T-cell (primary cell): ENCODE measurements at regions not wholly inside any gene's neighbourhood (a gene's known extent, or its start where the extent isn't known, plus 50 kb on each side); places are given as distances from the start of the nearest gene placed in this dataset.

ENCODE experiments used
- ATAC-seq, 4 experiments: fragments of 200-7000 bp in 3 of 4; fragments of 150-1000 bp in 1 of 4; cut with Tn5 transposase; replicated peaks in 1 of 4; 1 replicate in 3 of 4; 2 replicates in 1 of 4; pipeline ENCODE4 v1.10.0; 2021; ENCODE audit warnings: moderate library complexity in 3 of 4, mild to moderate bottlenecking in 2 of 4, moderate number of reproducible peaks in 1 of 4
- CTCF ChIA-PET, 2 donors: fragments of 300-600 bp; sonication (Branson Sonifier 250); formaldehyde crosslinking; loops; one replicate each; lab custom pipeline; 2022; ENCODE audit warnings: antibody characterized with exemption in 2 of 2; lab: Charles Lee
- POLR2A ChIA-PET, 2 donors: fragments of 300-600 bp; sonication (Branson Sonifier 250); formaldehyde crosslinking; loops; one replicate each; lab custom pipeline; 2022; ENCODE audit warnings: antibody characterized with exemption in 2 of 2; lab: Charles Lee
- DNase-seq, 35 experiments: peaks; one replicate each; pipeline versions ENCODE4 v3.0.0 to v3.0.0-alpha.2; 2013 to 2023
- H3K27ac ChIP-seq: one replicate; pipeline ENCODE4 v1.5.1; 2013; ENCODE audit warnings: low read length
- H3K27me3 ChIP-seq, 2 experiments: replicated peaks in 1 of 2; 1 replicate in 1 of 2; 2 replicates in 1 of 2; pipeline versions ENCODE4 v1.6.1 to v1.7.0; 2013; ENCODE audit warnings: low read length in 1 of 2, mixed read lengths in 1 of 2; ENCODE audit not compliant: control insufficient read depth in 2 of 2, insufficient read depth in 2 of 2; ENCODE audit errors: extremely low read depth in 1 of 2
- H3K36me3 ChIP-seq, 2 donors: 1 replicate in 1 of 2; 2 replicates in 1 of 2; pipeline versions ENCODE4 v1.6.1 to v1.7.0; 2013; ENCODE audit warnings: low read length in 1 of 2; ENCODE audit not compliant: control insufficient read depth in 2 of 2, insufficient read depth in 1 of 2; ENCODE audit errors: extremely low read depth in 1 of 2
- H3K4me1 ChIP-seq, 2 experiments: 1 replicate in 1 of 2; 2 replicates in 1 of 2; pipeline versions ENCODE4 v1.6.1 to v1.7.0; 2013; ENCODE audit warnings: low read length in 2 of 2, mixed read lengths in 1 of 2; ENCODE audit not compliant: insufficient read depth in 2 of 2, control insufficient read depth in 1 of 2; ENCODE audit errors: extremely low read depth in 1 of 2
- H3K4me3 ChIP-seq, 2 donors: 1 replicate in 1 of 2; 2 replicates in 1 of 2; pipeline versions ENCODE4 v1.5.1 to v1.7.0; 2013; ENCODE audit warnings: mild to moderate bottlenecking in 2 of 2, low read length in 1 of 2, moderate library complexity in 1 of 2; ENCODE audit not compliant: control insufficient read depth in 1 of 2; ENCODE audit errors: extremely low read depth in 1 of 2
- H3K9me3 ChIP-seq: 2 replicates; pipeline ENCODE4 v1.7.0; 2013
- H3K27ac Mint-ChIP-seq, 2 donors: one replicate each; pipeline ENCODE4 v1.8.0; 2020 to 2021; ENCODE audit warnings: mild to moderate bottlenecking in 2 of 2, mixed read lengths in 2 of 2
- H3K27me3 Mint-ChIP-seq, 2 donors: one replicate each; pipeline ENCODE4 v1.8.0; 2021 to 2022; ENCODE audit warnings: mixed read lengths in 2 of 2
- H3K36me3 Mint-ChIP-seq: one replicate; pipeline ENCODE4 v1.8.0; 2021; ENCODE audit warnings: mixed read lengths
- H3K4me1 Mint-ChIP-seq, 3 donors: one replicate each; pipeline ENCODE4 v1.8.0; 2020 to 2022; ENCODE audit warnings: mixed read lengths in 3 of 3, mild to moderate bottlenecking in 1 of 3
- H3K4me3 Mint-ChIP-seq, 3 donors: one replicate each; pipeline ENCODE4 v1.8.0; 2020 to 2022; ENCODE audit warnings: mild to moderate bottlenecking in 3 of 3, mixed read lengths in 3 of 3, moderate library complexity in 3 of 3
- H3K9me3 Mint-ChIP-seq, 3 donors: one replicate each; pipeline ENCODE4 v1.8.0; 2020 to 2022; ENCODE audit warnings: mixed read lengths in 3 of 3
- WGBS: methylation state at CpG from one replicate; pipeline ENCODE4 v1.1.5; 2013; ENCODE audit warnings: missing lambda C conversion rate; ENCODE audit not compliant: insufficient coverage; 5-methylcytosine and 5-hydroxymethylcytosine counted together

DNA sequence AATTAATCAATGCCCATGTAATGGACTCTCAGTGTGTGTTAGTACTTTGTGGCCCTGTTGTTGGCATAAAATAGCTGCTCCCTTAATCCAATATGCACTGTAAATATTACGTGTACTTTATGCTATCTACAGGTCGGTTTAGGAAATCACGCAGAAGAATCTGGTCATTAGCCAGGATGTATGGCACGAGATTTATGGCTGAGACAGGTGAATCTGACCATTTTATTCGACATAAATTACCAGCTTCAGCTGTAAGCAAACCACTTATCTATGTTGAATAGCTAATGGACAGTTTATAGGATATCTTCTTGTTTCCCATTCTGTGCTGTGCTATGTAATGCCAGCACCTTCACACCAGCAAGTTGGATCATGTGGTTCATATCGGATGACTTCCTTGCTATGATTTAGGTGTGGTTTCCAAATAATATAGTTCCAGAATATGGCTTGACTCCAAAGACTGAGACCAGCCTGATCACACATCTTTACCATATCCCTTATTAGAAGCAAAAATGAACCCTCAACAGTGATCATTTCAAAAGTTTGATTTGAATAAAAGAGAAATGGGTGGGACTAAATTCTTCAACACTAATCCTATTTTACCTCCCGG, 301.4 kb downstream of the AHR start:
- no CpG with 5 or more reads among the region's 7 CpGs for WGBS
- ChIA-PET POLR2A (no interaction called here), CTCF (no interaction called here)
- ATAC-seq: no peak
- Histone ChIP-seq H3K27me3 (peaks cover 0 to 9% of the 10 kb centered on the region in 2 experiments), H3K4me1 (no peaks in the 10 kb centered on the region), H3K9me3 (no peaks in the 10 kb centered on the region), H3K36me3 (no peaks in the 10 kb centered on the region), H3K4me3 (no peak overlapping the region), H3K27ac (no peak overlapping the region)
- no peaks in the 10 kb centered on the region for H3K4me1 Mint-ChIP-seq
- peaks cover 7 to 12% of the 10 kb centered on the region in 2 donors for H3K27me3 Mint-ChIP-seq
- H3K9me3 Mint-ChIP-seq: peaks cover 7 to 11% (median 9%) of the 10 kb centered on the region in 3 donors
- no peak for DNase-seq
- H3K27ac Mint-ChIP-seq: no peak overlapping the region
- no peaks in the 10 kb centered on the region for H3K36me3 Mint-ChIP-seq
- H3K4me3 Mint-ChIP-seq: no peak overlapping the region

DNA sequence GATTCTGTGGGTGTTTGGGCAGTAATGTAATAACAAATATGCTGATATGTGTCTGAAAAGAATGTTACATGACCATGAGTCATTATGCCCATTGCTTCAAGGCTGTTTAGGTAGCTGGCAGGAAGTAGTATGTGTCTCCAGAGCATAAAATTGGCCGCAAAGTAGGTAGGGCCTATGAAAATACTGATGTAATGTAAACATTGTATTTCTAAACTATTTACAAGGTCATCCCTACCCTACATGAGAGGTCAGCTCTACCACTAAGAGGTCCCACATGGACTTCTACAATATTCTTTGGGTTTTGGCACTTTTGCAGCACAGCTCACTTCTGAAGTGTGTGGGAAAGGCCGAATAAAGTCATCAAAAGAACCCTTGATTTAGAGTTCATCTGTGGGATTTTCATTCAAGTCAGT, 301.9 kb downstream of the AHR start:
- Histone ChIP-seq H3K36me3 (no peaks in the 10 kb centered on the region), H3K4me3 (no peak overlapping the region), H3K9me3 (no peaks in the 10 kb centered on the region), H3K4me1 (no peaks in the 10 kb centered on the region), H3K27me3 (peaks cover 0 to 9% of the 10 kb centered on the region in 2 experiments), H3K27ac (no peak overlapping the region)
- H3K36me3 Mint-ChIP-seq: no peaks in the 10 kb centered on the region
- H3K9me3 Mint-ChIP-seq: peaks cover 7 to 14% (median 9%) of the 10 kb centered on the region in 3 donors
- H3K27ac Mint-ChIP-seq: no peak overlapping the region
- DNase-seq: no peak
- WGBS: no CpG with 5 or more reads among the region's 2 CpGs
- no peaks in the 10 kb centered on the region for H3K4me1 Mint-ChIP-seq
- POLR2A ChIA-PET: no interaction called here
- ATAC-seq: no peak
- CTCF ChIA-PET: no interaction called here
- peaks cover 10 to 13% of the 10 kb centered on the region in 2 donors for H3K27me3 Mint-ChIP-seq
- no peak overlapping the region for H3K4me3 Mint-ChIP-seq

DNA sequence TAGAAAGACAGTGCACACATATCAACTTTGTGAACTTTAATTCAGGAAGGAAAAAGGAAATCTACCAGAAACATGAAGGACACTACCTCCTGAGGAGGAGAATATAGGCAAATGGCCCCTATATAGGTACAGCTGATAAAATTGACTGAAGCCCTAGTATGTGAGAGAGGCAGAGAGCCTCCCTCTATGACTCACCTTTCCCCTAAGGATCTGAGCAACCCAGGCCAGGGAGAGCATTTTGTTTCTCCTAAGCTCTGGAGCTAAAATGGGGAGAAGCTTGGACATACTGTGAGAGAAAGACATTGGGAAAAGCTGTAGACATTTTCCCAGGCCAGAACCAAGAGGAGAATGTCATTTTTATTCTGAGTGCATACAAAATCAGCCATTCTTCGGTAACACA, 303.5 kb downstream of the AHR start:
- Mint-ChIP-seq H3K4me1 (no peaks in the 10 kb centered on the region), H3K9me3 (peaks cover 7 to 14% (median 9%) of the 10 kb centered on the region in 3 donors), H3K36me3 (no peaks in the 10 kb centered on the region), H3K4me3 (no peak overlapping the region), H3K27ac (no peak overlapping the region), H3K27me3 (peaks cover 11 to 13% of the 10 kb centered on the region in 2 donors)
- no peak overlapping the region for H3K4me3 ChIP-seq
- WGBS: 63% methylated on average over 1 of the region's 1 CpG
- DNase-seq: no peak
- ATAC-seq: no peak
- H3K4me1 ChIP-seq: no peaks in the 10 kb centered on the region
- H3K36me3 ChIP-seq: no peaks in the 10 kb centered on the region
- no peak overlapping the region for H3K27ac ChIP-seq
- H3K9me3 ChIP-seq: no peaks in the 10 kb centered on the region
- ChIA-PET CTCF (interaction anchor here in 1 of 2 donors (0.9 kb wide), 1 partner anchor 23 kb away, joined by 4 read pairs; no protein-coding TSS in a partner anchor), POLR2A (no interaction called here)
- peaks cover 0 to 9% of the 10 kb centered on the region in 2 experiments for H3K27me3 ChIP-seq

DNA sequence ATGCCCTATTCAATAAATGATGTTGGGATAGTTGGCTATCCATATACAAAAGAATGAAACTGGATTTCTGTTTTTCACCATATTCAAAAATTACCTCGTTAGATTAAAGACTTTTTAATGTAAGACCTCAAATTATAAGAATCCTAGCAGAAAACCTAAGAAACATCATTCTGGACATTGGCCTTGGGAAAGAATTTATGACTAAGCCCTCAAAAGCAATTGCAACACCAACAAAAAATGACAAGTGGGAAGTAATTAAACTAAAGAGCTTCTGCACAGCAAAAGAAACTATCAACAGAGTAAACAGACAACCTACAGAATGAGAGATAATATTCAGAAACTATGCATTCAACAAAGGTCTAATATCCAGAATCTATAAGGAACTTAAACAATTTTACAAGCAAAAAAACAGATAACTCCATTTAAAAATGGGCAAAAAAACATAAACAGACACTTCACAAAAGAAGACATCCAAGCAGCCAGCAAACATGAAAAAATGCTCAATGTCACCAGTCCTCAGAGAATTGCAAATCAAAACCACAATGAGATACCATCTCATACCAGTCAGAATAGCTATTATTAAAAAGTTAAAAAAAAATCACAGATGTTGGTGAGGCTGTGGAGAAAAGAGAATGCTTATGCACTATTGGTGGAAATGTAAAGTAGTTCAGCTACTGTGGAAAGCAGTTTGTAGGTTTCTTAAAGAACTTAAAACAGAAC, 309.8 kb downstream of the AHR start:
- WGBS: no CpG with 5 or more reads among the region's 1 CpG
- Histone ChIP-seq H3K36me3 (no peaks in the 10 kb centered on the region), H3K4me3 (no peak overlapping the region), H3K9me3 (no peaks in the 10 kb centered on the region), H3K27me3 (no peaks in the 10 kb centered on the region), H3K27ac (no peak overlapping the region), H3K4me1 (no peaks in the 10 kb centered on the region)
- peaks cover 9 to 12% of the 10 kb centered on the region in 2 donors for H3K27me3 Mint-ChIP-seq
- ATAC-seq (no peak), DNase-seq (no peak)
- H3K4me1 Mint-ChIP-seq: no peaks in the 10 kb centered on the region
- no peak overlapping the region for H3K27ac Mint-ChIP-seq
- ChIA-PET CTCF (no interaction called here), POLR2A (interaction anchor here in 1 of 2 donors (0.6 kb wide), 1 partner anchor 64 kb away, joined by 7 read pairs; no protein-coding TSS in a partner anchor)
- H3K36me3 Mint-ChIP-seq: no peaks in the 10 kb centered on the region
- H3K4me3 Mint-ChIP-seq: no peak overlapping the region
- H3K9me3 Mint-ChIP-seq: peaks cover 5 to 14% (median 13%) of the 10 kb centered on the region in 3 donors

DNA sequence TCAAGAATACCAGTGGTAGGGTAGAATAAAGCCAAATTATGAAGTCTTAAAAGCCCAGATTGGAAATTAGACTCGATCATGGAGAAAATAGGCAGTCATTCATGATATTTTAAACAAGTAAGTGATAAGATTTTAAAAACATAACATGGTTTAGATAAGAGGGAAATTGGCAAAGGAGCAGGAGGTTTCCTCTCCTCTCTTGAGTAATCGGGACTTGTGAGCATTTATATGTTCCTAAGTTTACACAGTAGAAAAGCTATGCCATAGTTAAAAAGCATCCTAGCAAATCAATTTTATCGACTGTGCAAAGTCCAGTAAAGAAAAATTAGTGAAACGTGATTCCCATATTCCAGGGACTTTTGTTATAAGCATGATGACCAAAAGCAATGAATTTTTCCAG, 313.2 kb downstream of the AHR start:
- Mint-ChIP-seq H3K27ac (no peak overlapping the region), H3K36me3 (no peaks in the 10 kb centered on the region), H3K27me3 (no peaks in the 10 kb centered on the region), H3K4me3 (no peak overlapping the region), H3K9me3 (peaks cover 0 to 5% (median 0%) of the 10 kb centered on the region in 3 donors), H3K4me1 (no peaks in the 10 kb centered on the region)
- Histone ChIP-seq H3K4me1 (no peaks in the 10 kb centered on the region), H3K27ac (no peak overlapping the region), H3K9me3 (no peaks in the 10 kb centered on the region), H3K27me3 (no peaks in the 10 kb centered on the region), H3K4me3 (no peak overlapping the region), H3K36me3 (no peaks in the 10 kb centered on the region)
- no peak for ATAC-seq
- ChIA-PET CTCF (no interaction called here), POLR2A (no interaction called here)
- DNase-seq: no peak
- 72% methylated on average over 2 of the region's 4 CpGs for WGBS

DNA sequence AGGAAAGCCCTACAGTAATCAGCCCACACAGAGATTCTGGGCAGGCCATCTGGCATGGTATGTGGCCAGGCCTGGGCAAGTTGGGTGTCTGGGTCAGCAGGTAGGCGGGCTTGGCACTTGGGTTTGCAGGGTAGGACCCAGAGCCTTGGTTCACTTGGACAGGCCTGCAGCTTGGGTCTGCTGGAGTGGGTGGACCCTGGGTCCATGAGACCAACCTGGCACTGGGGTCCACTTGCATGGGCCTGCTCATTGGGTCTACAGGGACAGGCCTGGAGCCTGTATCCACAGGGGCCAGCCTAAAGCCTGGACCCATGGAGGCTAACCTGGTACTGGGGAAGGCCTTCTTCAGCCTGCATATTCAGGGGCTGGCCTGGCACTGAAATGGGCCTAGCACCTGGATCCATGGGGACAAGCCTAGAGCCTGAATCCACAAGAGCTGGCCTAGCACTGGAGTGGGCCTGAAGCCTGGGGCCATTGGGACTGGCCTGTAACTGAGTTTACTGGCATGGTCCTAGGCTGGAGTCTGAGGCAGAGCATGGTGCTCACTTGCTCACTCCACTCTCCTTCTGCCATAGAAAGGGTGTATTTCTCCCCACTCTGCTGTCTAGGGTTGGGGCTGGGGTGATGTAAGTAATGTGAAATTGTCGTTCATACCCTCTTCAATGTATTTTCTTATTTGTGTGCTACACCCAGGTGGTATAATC, 315.0 kb downstream of the AHR start:
- H3K9me3 Mint-ChIP-seq: no peaks in the 10 kb centered on the region
- Histone ChIP-seq H3K36me3 (no peaks in the 10 kb centered on the region), H3K4me1 (no peaks in the 10 kb centered on the region), H3K27me3 (no peaks in the 10 kb centered on the region), H3K27ac (no peak overlapping the region), H3K4me3 (no peak overlapping the region), H3K9me3 (no peaks in the 10 kb centered on the region)
- CTCF ChIA-PET: no interaction called here
- 89% methylated on average over 1 of the region's 2 CpGs for WGBS
- no peak overlapping the region for H3K27ac Mint-ChIP-seq
- no peak overlapping the region for H3K4me3 Mint-ChIP-seq
- POLR2A ChIA-PET: no interaction called here
- no peaks in the 10 kb centered on the region for H3K4me1 Mint-ChIP-seq
- H3K36me3 Mint-ChIP-seq: no peaks in the 10 kb centered on the region
- H3K27me3 Mint-ChIP-seq: no peaks in the 10 kb centered on the region
- ATAC-seq (no peak), DNase-seq (no peak)
